Esophagus squamous epithelium (tissue), 5 donors: ENCODE measurements at regions not wholly inside any gene's neighbourhood (a gene's known extent, or its start where the extent isn't known, plus 50 kb on each side); places are given as distances from the start of the nearest gene placed in this dataset.

Experiments
- DNase-seq: peaks from one replicate; lab custom pipeline; 2025; lab: John Stamatoyannopoulos, UW
- H3K27ac ChIP-seq, 4 donors: fragments of 200-600 bp; sonication (generic); one replicate each; pipeline ENCODE4 v1.5.1; 2016 to 2019; ENCODE audit warnings: mild to moderate bottlenecking in 1 of 4
- H3K27me3 ChIP-seq, 4 donors: fragments of 200-600 bp; sonication (generic); 1 replicate in 3 of 4; 2 replicates in 1 of 4; pipeline versions ENCODE4 v1.5.1 to v1.6.0; 2017 to 2021; ENCODE audit warnings: antibody characterized with exemption in 1 of 4
- H3K36me3 ChIP-seq, 3 donors: fragments of 200-600 bp; sonication (generic); one replicate each; pipeline ENCODE4 v1.5.1; 2016 to 2019
- H3K4me1 ChIP-seq, 3 donors: fragments of 200-600 bp; sonication (generic); one replicate each; pipeline ENCODE4 v1.5.1; 2017 to 2019
- H3K4me3 ChIP-seq, 4 donors: fragments of 200-600 bp; sonication (generic); 1 replicate in 3 of 4; 2 replicates in 1 of 4; pipeline ENCODE4 v1.5.1; 2016 to 2019; ENCODE audit warnings: mild to moderate bottlenecking in 2 of 4, moderate library complexity in 1 of 4
- H3K9me3 ChIP-seq, 3 donors: fragments of 200-600 bp; sonication (generic); one replicate each; pipeline ENCODE4 v1.5.1; 2016 to 2019
- POLR2A ChIP-seq, 4 donors: fragments of 450-650 bp; IDR thresholded peaks; one replicate each; pipeline ENCODE4 v1.6.1; 2017; ENCODE audit warnings: antibody characterized with exemption in 4 of 4, mild to moderate bottlenecking in 4 of 4, moderate library complexity in 3 of 4
- WGBS, 2 donors: methylation state at CpG; one replicate each; pipeline ENCODE4 v1.1.5; 2018; 5-methylcytosine and 5-hydroxymethylcytosine counted together
- intact Hi-C: fragments of 100-400 bp; cut with DNase I; formaldehyde crosslinking; loops from one replicate; pipeline ENCODE4 v1.15.0; 2022
- TF ChIP-seq, protein P1 (sequence below), 6 experiments: fragments of 450-650 bp in 4 of 6; fragments of 200-600 bp in 2 of 6; sonication (generic) in 2 of 6; IDR thresholded peaks; one replicate each; pipeline ENCODE4 v1.5.1; 2016 to 2019; ENCODE audit warnings: antibody characterized with exemption in 6 of 6, mild to moderate bottlenecking in 4 of 6, moderate library complexity in 4 of 6
- donor health status: DM: yes; HTN: yes; CAD: no.

- no peaks in the 10 kb centered on the region for H3K36me3 ChIP-seq
- no peak overlapping the region for H3K27ac ChIP-seq
- H3K9me3 ChIP-seq = no peaks in the 10 kb centered on the region
- WGBS, 2 donors = 93 to 95% methylated on average over 3 of the region's 3 CpGs
- peaks cover 0 to 11% (median 0%) of the 10 kb centered on the region in 4 donors for H3K27me3 ChIP-seq
- no peak for DNase-seq
- intact Hi-C loops = no loop called here
- no peaks in the 10 kb centered on the region for H3K4me1 ChIP-seq
- TF ChIP-seq, protein P1, sequence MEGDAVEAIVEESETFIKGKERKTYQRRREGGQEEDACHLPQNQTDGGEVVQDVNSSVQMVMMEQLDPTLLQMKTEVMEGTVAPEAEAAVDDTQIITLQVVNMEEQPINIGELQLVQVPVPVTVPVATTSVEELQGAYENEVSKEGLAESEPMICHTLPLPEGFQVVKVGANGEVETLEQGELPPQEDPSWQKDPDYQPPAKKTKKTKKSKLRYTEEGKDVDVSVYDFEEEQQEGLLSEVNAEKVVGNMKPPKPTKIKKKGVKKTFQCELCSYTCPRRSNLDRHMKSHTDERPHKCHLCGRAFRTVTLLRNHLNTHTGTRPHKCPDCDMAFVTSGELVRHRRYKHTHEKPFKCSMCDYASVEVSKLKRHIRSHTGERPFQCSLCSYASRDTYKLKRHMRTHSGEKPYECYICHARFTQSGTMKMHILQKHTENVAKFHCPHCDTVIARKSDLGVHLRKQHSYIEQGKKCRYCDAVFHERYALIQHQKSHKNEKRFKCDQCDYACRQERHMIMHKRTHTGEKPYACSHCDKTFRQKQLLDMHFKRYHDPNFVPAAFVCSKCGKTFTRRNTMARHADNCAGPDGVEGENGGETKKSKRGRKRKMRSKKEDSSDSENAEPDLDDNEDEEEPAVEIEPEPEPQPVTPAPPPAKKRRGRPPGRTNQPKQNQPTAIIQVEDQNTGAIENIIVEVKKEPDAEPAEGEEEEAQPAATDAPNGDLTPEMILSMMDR (IDR thresholded peaks at IDR 0.05) = no peak
- TF ChIP-seq POLR2A (IDR thresholded peaks at IDR 0.05) = no peak
- no peak overlapping the region for H3K4me3 ChIP-seq
Measured at GRCh38 chr21:35859677-35860076, 200.6 kb downstream of the SETD4 start.

- H3K36me3 ChIP-seq = no peaks in the 10 kb centered on the region
- 85% methylated on average over 2 of the region's 2 CpGs for WGBS, 2 donors
- no peak overlapping the region for H3K27ac ChIP-seq
- no peak for TF ChIP-seq POLR2A (IDR thresholded peaks at IDR 0.05)
- TF ChIP-seq, protein P1 (IDR thresholded peaks at IDR 0.05) = no peak
- intact Hi-C loops = no loop called here
- H3K27me3 ChIP-seq = peaks cover 0 to 26% (median 0%) of the 10 kb centered on the region in 4 donors
- DNase-seq = no peak
- no peak overlapping the region for H3K4me3 ChIP-seq
- H3K4me1 ChIP-seq = no peaks in the 10 kb centered on the region
- no peaks in the 10 kb centered on the region for H3K9me3 ChIP-seq
Measured at GRCh38 chr21:35857095-35857494, 203.2 kb downstream of the SETD4 start.

- Histone ChIP-seq H3K27me3 (peaks cover 0 to 31% (median 0%) of the 10 kb centered on the region in 4 donors), H3K36me3 (no peaks in the 10 kb centered on the region), H3K4me3 (no peak overlapping the region), H3K4me1 (peaks cover 0 to 6% (median 0%) of the 10 kb centered on the region in 3 donors), H3K9me3 (no peaks in the 10 kb centered on the region), H3K27ac (no peak overlapping the region)
- WGBS, 2 donors = 56 to 62% methylated on average over 2 of the region's 2 CpGs
- intact Hi-C loops = no loop called here
- DNase-seq = no peak
- TF ChIP-seq, protein P1 (IDR thresholded peaks at IDR 0.05) = no peak
- TF ChIP-seq POLR2A (IDR thresholded peaks at IDR 0.05) = no peak
Measured at GRCh38 chr21:35855484-35855883, 204.8 kb downstream of the SETD4 start.

GRCh38 chr21:35854281-35854680 lies 206.0 kb downstream of the SETD4 start:
- intact Hi-C loops = no loop called here
- TF ChIP-seq POLR2A (IDR thresholded peaks at IDR 0.05) = no peak
- TF ChIP-seq, protein P1 (IDR thresholded peaks at IDR 0.05) = no peak
- Histone ChIP-seq H3K4me1 (peaks cover 0 to 7% (median 0%) of the 10 kb centered on the region in 3 donors), H3K4me3 (no peak overlapping the region), H3K36me3 (no peaks in the 10 kb centered on the region), H3K9me3 (no peaks in the 10 kb centered on the region), H3K27me3 (peaks cover 0 to 33% (median 0%) of the 10 kb centered on the region in 4 donors), H3K27ac (no peak overlapping the region)
- DNase-seq = no peak
- 86 to 88% methylated on average over 7 of the region's 7 CpGs for WGBS, 2 donors

GRCh38 chr21:35853321-35854239 lies 206.7 kb downstream of the SETD4 start:
- H3K27me3 ChIP-seq = peaks cover 0 to 33% (median 0%) of the 10 kb centered on the region in 4 donors
- H3K4me1 ChIP-seq = peaks cover 0 to 7% (median 0%) of the 10 kb centered on the region in 3 donors
- TF ChIP-seq POLR2A (IDR thresholded peaks at IDR 0.05) = no peak
- TF ChIP-seq, protein P1 (IDR thresholded peaks at IDR 0.05) = no peak
- no peak for DNase-seq
- no peak overlapping the region for H3K27ac ChIP-seq
- H3K9me3 ChIP-seq = no peaks in the 10 kb centered on the region
- no peaks in the 10 kb centered on the region for H3K36me3 ChIP-seq
- 69 to 77% methylated on average over 9 of the region's 9 CpGs for WGBS, 2 donors
- intact Hi-C loops = no loop called here
- no peak overlapping the region for H3K4me3 ChIP-seq
